ENCODE measurements at regions not wholly inside any gene's neighbourhood (a gene's known extent, or its start where the extent isn't known, plus 50 kb on each side); places are given as distances from the start of the nearest gene placed in this dataset.
"Not testable (repeated sequence)": the region's sequence is repeated elsewhere in the genome, so short reads cannot be mapped to it uniquely, and the experiment has no call there.

DNA sequence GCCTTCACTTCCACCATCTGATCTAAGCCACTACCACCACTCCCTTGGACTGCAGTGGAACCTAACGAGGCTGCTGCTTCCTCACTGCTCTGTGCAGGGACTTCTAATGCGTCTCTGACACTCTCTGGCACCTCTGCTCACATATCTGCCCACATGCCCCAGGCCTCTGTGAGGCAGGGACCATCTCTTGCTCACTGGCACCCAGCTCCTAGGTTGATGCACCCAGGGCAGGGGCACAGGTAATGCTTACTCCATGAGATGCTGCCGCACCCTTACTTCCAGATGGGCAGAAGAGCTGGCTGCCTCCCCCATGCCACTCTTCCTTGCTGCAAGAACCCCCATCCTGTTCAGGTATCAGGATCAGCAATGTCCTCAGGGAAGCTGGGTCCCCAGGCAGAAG lies 294.0 kb upstream of the HS6ST1 start:
- Mint-ChIP-seq H3K4me3 (no peak overlapping the region), H3K27me3 (ENCODE audit: low read depth) (no peaks in the 10 kb centered on the region), H3K27ac (no peak overlapping the region), H3K9me3 (no peaks in the 10 kb centered on the region), H3K36me3 (ENCODE audit: low read depth) (no peaks in the 10 kb centered on the region), H3K4me1 (ENCODE audit: low read depth) (no peaks in the 10 kb centered on the region)
- DNase-seq = no peak
- CTCF ChIA-PET = no interaction called here
- intact Hi-C loops (cut with micrococcal nuclease) = no loop called here

DNA sequence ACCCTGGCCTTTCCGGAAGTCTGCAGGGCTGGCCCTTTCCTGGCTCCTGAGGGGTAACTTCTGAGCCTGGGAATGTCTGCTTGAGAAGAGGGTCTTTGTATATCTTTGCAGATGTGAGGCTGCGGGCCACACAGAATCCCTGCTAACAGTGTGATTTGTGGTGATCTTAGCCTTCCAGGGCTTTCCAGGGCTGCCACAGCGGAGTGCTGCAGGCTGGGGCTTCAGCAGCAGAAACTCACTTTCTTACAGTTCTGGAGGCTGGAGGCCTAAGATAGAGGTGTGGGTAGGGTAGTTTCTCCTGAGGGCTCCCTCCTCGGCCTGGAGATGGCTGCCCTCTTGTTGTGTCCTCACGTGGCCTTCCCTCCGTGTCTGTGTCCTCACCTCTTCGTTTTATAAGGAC lies 294.7 kb upstream of the HS6ST1 start:
- CTCF ChIA-PET = no interaction called here
- no peaks in the 10 kb centered on the region for H3K27me3 Mint-ChIP-seq (ENCODE audit: low read depth)
- no peaks in the 10 kb centered on the region for H3K36me3 Mint-ChIP-seq (ENCODE audit: low read depth)

DNA sequence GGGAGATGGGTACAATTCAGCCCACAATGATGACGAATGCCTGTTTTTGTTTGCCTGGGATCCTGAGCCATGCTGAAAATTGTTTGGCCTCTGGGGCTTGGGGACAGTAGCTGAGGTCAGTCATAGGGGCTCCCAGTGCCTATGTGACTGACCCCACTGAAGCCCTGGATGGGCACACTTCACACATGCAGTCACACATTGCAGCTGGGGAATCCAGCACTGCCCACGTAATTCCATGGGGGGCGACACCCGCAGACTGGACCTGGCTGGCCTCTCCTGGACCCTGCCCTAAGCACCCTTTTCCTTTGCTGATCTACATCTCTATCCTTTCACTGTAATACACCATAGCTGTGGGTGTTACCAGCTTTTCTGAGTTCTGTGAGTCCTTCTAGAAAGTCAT lies 295.2 kb upstream of the HS6ST1 start:
- DNase-seq = no peak
- no peaks in the 10 kb centered on the region for H3K36me3 Mint-ChIP-seq (ENCODE audit: low read depth)
- no peak overlapping the region for H3K4me3 Mint-ChIP-seq
- CTCF ChIA-PET = no interaction called here
- H3K4me1 Mint-ChIP-seq (ENCODE audit: low read depth) = no peaks in the 10 kb centered on the region
- H3K27ac Mint-ChIP-seq = no peak overlapping the region
- intact Hi-C loops (cut with micrococcal nuclease) = no loop called here
- no peaks in the 10 kb centered on the region for H3K9me3 Mint-ChIP-seq
- no peaks in the 10 kb centered on the region for H3K27me3 Mint-ChIP-seq (ENCODE audit: low read depth)

More for the DNA sequence above, 294.7 kb upstream of the HS6ST1 start:
- Mint-ChIP-seq H3K9me3 (no peaks in the 10 kb centered on the region), H3K4me3 (no peak overlapping the region), H3K27ac (no peak overlapping the region), H3K4me1 (ENCODE audit: low read depth) (no peaks in the 10 kb centered on the region)
- DNase-seq = no peak
- intact Hi-C loops (cut with micrococcal nuclease) = no loop called here

DNA sequence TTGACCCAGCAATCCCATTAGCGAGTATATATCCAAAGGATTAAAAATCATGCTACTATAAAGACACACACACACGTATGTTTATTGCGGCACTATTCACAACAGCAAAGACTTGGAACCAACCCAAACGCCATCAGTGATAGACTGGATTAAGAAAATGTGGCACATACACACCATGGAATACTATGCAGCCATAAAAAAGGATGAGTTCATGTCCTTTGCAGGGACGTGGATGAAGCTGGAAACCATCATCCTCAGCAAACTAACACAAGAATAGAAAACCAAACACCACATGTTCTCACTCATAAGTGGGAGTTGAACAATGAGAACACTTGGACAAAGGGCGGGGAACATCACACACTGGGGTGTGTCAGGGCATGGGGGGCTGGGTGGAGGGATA lies 296.2 kb upstream of the HS6ST1 start:
- DNase-seq; CTCF ChIA-PET; H3K4me3 Mint-ChIP-seq; H3K36me3 Mint-ChIP-seq (ENCODE audit: low read depth); H3K27me3 Mint-ChIP-seq (ENCODE audit: low read depth); H3K4me1 Mint-ChIP-seq (ENCODE audit: low read depth); H3K27ac Mint-ChIP-seq; H3K9me3 Mint-ChIP-seq; intact Hi-C loops (cut with micrococcal nuclease): not testable (repeated sequence)

DNA sequence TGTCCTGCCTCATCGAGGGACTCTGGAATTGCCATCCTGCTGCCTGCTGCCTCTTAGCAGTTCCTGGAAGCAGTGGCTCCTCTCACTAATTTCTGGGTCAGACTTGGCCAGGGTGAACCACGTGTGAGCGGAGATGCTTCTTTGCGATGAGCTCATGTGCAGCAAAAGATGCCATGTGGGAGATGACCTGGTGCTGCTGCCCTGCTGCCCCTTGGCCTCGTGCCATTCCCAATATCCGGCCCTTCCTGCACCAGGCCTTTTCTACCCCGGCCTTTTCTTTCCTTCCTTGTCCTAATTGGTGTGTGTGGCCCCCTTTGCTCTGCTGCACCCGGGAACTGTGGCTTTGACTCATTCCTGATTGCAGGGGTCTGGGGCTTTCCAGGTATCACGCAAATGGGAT lies 296.9 kb upstream of the HS6ST1 start:
- Mint-ChIP-seq H3K36me3 (ENCODE audit: low read depth) (no peaks in the 10 kb centered on the region), H3K27me3 (ENCODE audit: low read depth) (no peaks in the 10 kb centered on the region), H3K27ac (no peak overlapping the region), H3K4me3 (no peak overlapping the region), H3K4me1 (ENCODE audit: low read depth) (no peaks in the 10 kb centered on the region), H3K9me3 (no peaks in the 10 kb centered on the region)
- intact Hi-C loops (cut with micrococcal nuclease) = no loop called here
- CTCF ChIA-PET = no interaction called here
- no peak for DNase-seq

DNA sequence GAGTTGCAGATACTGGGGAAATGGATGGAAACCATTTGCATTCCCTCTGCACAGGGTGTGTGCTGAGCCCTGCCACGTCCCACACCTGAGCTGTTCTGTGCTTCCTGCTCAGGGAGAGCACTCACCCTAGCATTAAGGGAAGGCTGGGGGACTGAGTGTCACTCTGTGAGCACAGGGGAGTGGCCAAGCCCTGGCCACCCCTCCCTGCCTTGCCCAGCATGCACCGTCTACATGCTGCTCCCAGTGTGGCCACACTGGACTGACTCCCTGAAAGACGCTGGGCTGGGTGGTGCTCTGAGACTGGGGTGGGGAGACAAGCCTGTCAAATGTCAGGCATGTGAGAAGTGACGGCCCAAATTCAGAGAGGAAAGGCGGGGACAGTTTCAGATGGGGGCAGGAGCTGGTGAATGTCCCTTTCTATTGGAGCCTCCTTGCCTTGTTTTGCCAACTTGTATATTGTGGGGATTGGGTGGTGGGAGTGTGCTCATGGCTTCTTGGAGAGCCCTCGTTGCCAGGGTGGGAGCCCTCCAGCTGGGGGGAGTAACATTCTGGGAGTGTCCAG lies 298.4 kb upstream of the HS6ST1 start:
- Mint-ChIP-seq H3K27me3 (ENCODE audit: low read depth) (no peaks in the 10 kb centered on the region), H3K4me3 (no peak overlapping the region), H3K36me3 (ENCODE audit: low read depth) (no peaks in the 10 kb centered on the region), H3K9me3 (no peaks in the 10 kb centered on the region), H3K27ac (no peak overlapping the region), H3K4me1 (ENCODE audit: low read depth) (no peaks in the 10 kb centered on the region)
- intact Hi-C loops (cut with micrococcal nuclease) = no loop called here
- no peak for DNase-seq
- CTCF ChIA-PET = no interaction called here

DNA sequence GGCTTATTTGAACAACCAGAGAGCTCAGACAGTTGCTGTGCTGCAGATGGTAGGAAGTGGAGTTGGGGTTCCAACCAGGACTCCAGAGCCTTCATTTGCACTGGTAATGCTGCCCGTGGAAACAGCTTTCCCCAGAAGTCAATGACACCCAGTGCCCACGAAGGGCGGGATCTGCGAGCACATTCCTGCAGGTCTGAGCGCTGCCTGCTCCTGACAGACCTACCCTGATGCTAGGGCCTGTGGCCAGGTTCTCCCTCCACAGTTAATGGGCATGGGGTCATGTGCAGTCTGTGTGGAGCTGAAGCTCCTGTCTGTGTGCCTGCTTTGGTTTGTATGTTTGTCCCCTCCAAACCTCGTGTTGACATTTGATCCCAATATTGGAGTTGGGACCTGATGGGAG lies 299.0 kb upstream of the HS6ST1 start:
- intact Hi-C loops (cut with micrococcal nuclease) = no loop called here
- Mint-ChIP-seq H3K4me1 (ENCODE audit: low read depth) (no peaks in the 10 kb centered on the region), H3K27me3 (ENCODE audit: low read depth) (no peaks in the 10 kb centered on the region), H3K36me3 (ENCODE audit: low read depth) (no peaks in the 10 kb centered on the region), H3K4me3 (no peak overlapping the region), H3K9me3 (no peaks in the 10 kb centered on the region), H3K27ac (no peak overlapping the region)
- no peak for DNase-seq
- CTCF ChIA-PET = no interaction called here

DNA sequence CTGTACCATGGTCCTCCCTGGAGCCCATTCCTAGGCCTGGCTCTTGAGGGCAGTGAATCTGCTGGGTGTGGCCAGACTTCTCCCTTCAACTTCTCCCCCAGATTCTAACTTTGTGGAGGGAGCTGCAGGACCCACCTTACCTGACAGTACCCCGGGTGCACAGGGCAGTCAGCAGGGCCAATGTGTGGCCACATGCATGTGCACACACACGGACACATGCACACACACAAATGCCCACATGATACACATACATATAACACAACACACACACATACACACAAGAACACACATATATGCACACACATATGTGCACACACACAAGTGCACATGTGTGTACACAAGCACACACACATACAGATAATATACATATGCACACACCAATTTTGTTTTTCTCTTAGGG lies 300.0 kb upstream of the HS6ST1 start:
- Mint-ChIP-seq H3K4me1 (ENCODE audit: low read depth) (peaks cover under 1% of the 10 kb centered on the region), H3K27me3 (ENCODE audit: low read depth) (no peaks in the 10 kb centered on the region), H3K27ac (no peak overlapping the region), H3K4me3 (no peak overlapping the region), H3K36me3 (ENCODE audit: low read depth) (no peaks in the 10 kb centered on the region), H3K9me3 (no peaks in the 10 kb centered on the region)
- CTCF ChIA-PET = no interaction called here
- intact Hi-C loops (cut with micrococcal nuclease) = no loop called here
- DNase-seq = no peak

DNA sequence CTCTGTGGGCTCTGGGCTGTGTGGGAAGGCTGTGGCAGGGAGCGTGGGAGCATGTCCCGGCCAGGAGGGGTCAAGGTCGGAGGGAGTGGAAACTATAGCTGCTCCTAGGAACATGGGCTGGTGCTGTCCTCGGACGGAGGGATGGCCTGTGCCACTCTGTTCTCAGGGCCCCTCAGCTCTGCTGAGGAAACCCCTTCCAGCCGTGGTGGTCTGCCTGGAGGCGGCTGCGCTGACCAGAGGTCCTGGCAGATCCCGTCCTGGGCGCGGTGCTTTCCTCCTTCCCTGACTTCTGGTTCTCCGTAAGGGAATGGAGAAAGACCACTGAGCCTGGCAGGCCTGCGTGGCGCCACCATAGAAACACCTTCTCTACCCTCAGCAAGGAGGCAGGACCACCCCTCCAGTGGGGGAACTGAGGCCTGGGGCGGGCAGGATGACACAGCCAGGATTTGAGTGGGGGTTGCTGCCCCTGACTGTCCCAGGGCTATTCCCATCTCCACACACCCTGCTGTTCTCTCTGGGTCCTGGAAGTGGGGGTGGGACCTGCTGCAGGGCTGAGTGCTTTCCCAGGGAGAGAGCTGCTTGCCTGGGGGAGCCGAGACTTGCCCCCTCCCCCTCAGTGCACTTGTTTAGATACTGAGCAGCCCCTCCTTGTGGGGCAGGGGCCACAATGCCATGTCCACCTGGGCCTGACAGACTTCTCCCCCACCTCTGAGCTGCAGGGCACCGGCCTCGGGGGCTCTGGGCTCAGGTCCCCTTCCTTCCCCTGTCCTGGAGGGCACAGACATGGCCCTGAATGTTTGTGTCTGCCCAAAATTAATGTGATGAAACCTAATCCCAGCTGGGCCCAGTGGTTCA lies 301.0 kb upstream of the HS6ST1 start:
- Mint-ChIP-seq H3K36me3 (ENCODE audit: low read depth) (no peaks in the 10 kb centered on the region), H3K4me3 (no peak overlapping the region), H3K4me1 (ENCODE audit: low read depth) (peaks cover 7% of the 10 kb centered on the region), H3K27me3 (ENCODE audit: low read depth) (no peaks in the 10 kb centered on the region), H3K9me3 (no peaks in the 10 kb centered on the region), H3K27ac (no peak overlapping the region)
- CTCF ChIA-PET = no interaction called here
- intact Hi-C loops (cut with micrococcal nuclease) = no loop called here
- DNase-seq = no peak

DNA sequence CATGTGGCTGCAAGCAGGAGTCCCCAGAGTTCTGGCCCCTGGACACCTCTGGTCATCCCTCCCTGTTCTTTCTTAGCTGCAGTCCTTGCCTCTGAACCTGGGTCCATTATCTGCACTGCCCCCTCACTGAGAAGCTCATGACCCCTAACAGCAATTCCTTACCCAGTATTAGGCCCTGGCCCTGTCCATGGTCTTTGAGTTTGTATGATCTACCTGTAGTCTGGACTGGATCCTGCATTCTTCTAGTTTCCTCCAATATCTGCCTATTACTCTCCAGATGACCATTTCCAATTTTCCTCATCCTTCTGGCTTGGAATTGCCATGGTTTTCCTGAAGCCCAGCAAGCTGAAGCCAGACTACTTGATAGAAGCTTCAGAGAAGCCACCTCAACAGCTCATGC lies 302.4 kb upstream of the HS6ST1 start:
- Mint-ChIP-seq H3K9me3 (no peaks in the 10 kb centered on the region), H3K27me3 (ENCODE audit: low read depth) (no peaks in the 10 kb centered on the region)
- CTCF ChIA-PET = no interaction called here

DNA sequence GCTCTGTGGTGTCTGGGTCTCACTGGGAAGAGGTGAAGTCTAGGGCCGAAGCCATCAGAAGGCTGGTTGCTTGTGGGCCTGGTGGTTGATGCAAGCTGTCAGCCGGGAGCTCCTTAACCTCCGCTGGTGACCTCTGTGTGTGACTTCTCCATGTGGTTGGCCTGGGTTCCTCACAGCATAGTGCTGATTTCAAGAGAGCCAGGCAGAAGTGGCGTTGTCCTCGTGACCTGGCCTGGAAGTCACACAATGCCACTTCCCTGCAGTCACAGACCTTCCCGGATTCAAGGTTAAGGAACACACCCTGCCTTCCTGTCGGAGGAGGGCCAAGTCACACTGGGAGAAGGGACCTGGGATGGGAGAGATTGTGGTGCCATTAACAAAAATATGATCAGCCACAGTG lies 303.7 kb upstream of the HS6ST1 start:
- no peaks in the 10 kb centered on the region for H3K36me3 Mint-ChIP-seq (ENCODE audit: low read depth)
- no peak overlapping the region for H3K27ac Mint-ChIP-seq
- H3K4me1 Mint-ChIP-seq (ENCODE audit: low read depth) = peaks cover 7% of the 10 kb centered on the region
- no peaks in the 10 kb centered on the region for H3K9me3 Mint-ChIP-seq
- no peak overlapping the region for H3K4me3 Mint-ChIP-seq
- H3K27me3 Mint-ChIP-seq (ENCODE audit: low read depth) = peaks cover 2% of the 10 kb centered on the region
- intact Hi-C loops (cut with micrococcal nuclease) = no loop called here
- CTCF ChIA-PET = no interaction called here
- DNase-seq = no peak

More for the DNA sequence above, 302.4 kb upstream of the HS6ST1 start:
- Mint-ChIP-seq H3K4me3 (no peak overlapping the region), H3K36me3 (ENCODE audit: low read depth) (no peaks in the 10 kb centered on the region), H3K27ac (no peak overlapping the region), H3K4me1 (ENCODE audit: low read depth) (peaks cover 7% of the 10 kb centered on the region)
- intact Hi-C loops (cut with micrococcal nuclease) = no loop called here
- no peak for DNase-seq

DNA sequence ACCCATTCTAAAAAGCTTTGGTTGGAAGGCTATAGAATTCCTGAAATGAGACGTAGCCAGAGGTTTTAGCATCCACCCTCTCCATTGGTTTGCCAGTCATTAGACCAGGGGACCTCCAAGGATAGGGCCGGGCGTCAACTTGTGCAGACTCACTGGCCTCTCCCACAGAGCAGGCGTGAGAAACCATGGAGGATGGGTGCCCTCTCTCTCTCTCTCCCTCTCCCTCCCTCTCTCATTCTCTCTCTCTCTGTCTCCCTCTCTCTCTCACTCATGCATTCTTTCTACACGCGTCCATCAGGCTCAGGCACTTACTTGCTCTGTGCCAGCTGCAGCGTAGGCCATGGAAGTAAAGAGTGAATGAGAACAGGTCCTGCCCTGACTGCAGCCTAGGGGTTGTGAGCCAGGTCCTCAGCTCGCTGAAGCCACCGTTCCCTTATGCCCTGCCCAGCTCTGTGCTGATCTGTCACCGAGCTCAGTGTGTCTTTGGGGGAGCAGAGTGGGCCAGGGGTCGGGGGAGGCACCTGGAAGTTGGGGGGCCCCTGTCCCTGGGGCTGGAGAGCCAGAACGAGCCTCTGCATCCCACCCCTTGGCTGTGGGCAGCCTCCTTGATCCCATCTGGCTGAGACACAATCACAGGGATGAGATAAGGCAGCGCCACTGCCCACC lies 304.4 kb upstream of the HS6ST1 start:
- no peak overlapping the region for H3K4me3 Mint-ChIP-seq
- no peak for DNase-seq
- no peaks in the 10 kb centered on the region for H3K36me3 Mint-ChIP-seq (ENCODE audit: low read depth)
- intact Hi-C loops (cut with micrococcal nuclease) = no loop called here
- no peaks in the 10 kb centered on the region for H3K9me3 Mint-ChIP-seq
- H3K27ac Mint-ChIP-seq = no peak overlapping the region
- peaks cover 2% of the 10 kb centered on the region for H3K27me3 Mint-ChIP-seq (ENCODE audit: low read depth)
- CTCF ChIA-PET = no interaction called here
- H3K4me1 Mint-ChIP-seq (ENCODE audit: low read depth) = peaks cover 7% of the 10 kb centered on the region

Measured in activated naive CD4-positive, alpha-beta T cell treated with anti-CD3 and anti-CD28 coated beads for 36 hours (primary cell).